DOHH2 (cell line): ENCODE measurements at regions not wholly inside any gene's neighbourhood (a gene's known extent, or its start where the extent isn't known, plus 50 kb on each side); places are given as distances from the start of the nearest gene placed in this dataset.

Experiments
- EZH2phosphoT487 ChIP-seq: fragments of 200-600 bp; sonication (generic); IDR thresholded peaks from 2 replicates; pipeline ENCODE4 v1.6.1; 2017; ENCODE audit warnings: borderline replicate concordance, mild to moderate bottlenecking, antibody characterized with exemption, low read length, moderate library complexity, mixed read lengths
- TF ChIP-seq, protein P1 (sequence below): fragments of 200-600 bp; sonication (generic); IDR thresholded peaks from one replicate; pipeline ENCODE4 v1.5.1; 2014; ENCODE audit warnings: antibody characterized with exemption, mild to moderate bottlenecking, low read depth, low read length; ENCODE audit not compliant: poor library complexity, severe bottlenecking

DNA sequence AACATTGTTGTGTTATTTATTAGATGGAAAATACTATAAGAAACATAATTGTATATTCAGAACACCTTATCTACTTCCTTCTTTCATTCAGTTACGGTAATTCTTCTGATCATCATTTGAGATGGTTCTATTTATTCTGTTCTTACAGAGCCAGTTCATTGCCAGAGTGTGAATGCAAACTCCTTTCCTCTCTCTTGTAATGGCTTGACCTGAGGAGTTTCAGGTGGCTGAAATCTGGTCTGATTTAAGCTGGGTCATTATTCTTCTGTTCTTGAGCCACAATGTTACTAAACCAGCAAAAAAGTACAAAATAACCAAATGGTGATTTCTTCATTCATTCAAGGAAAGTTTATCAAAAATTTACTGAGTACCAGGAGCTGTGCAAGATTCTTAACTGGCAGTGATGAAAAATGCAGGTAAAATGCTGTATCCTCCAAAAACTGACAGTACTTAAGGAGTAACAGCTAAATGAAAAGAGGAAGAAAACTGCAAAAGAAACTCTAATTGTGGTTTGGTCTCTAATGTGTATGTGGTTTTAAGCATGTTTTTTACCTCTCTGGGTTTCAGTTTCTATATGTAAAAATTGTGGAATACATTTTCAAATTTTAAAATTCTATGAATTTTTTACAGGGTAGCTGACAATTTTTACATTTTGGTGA is 182.4 kb upstream of the UFM1 start:
- TF ChIP-seq, protein P1, sequence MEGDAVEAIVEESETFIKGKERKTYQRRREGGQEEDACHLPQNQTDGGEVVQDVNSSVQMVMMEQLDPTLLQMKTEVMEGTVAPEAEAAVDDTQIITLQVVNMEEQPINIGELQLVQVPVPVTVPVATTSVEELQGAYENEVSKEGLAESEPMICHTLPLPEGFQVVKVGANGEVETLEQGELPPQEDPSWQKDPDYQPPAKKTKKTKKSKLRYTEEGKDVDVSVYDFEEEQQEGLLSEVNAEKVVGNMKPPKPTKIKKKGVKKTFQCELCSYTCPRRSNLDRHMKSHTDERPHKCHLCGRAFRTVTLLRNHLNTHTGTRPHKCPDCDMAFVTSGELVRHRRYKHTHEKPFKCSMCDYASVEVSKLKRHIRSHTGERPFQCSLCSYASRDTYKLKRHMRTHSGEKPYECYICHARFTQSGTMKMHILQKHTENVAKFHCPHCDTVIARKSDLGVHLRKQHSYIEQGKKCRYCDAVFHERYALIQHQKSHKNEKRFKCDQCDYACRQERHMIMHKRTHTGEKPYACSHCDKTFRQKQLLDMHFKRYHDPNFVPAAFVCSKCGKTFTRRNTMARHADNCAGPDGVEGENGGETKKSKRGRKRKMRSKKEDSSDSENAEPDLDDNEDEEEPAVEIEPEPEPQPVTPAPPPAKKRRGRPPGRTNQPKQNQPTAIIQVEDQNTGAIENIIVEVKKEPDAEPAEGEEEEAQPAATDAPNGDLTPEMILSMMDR: no peak
- TF ChIP-seq EZH2phosphoT487: no peak
